22Rv1 (cell line): ENCODE measurements at regions not wholly inside any gene's neighbourhood (a gene's known extent, or its start where the extent isn't known, plus 50 kb on each side); places are given as distances from the start of the nearest gene placed in this dataset.

Source experiments
- H3K27ac ChIP-seq: fragments of 450-650 bp; 2 replicates; pipeline ENCODE4 v1.5.1; 2017
- CTCF ChIP-seq: fragments of 450-650 bp; IDR thresholded peaks from 2 replicates; pipeline ENCODE4 v1.5.1; 2017; ENCODE audit warnings: mild to moderate bottlenecking
- ZFX ChIP-seq: fragments of 450-650 bp; IDR thresholded peaks from 2 replicates; pipeline ENCODE4 v1.6.1; 2017; ENCODE audit warnings: antibody characterized with exemption, borderline replicate concordance

DNA sequence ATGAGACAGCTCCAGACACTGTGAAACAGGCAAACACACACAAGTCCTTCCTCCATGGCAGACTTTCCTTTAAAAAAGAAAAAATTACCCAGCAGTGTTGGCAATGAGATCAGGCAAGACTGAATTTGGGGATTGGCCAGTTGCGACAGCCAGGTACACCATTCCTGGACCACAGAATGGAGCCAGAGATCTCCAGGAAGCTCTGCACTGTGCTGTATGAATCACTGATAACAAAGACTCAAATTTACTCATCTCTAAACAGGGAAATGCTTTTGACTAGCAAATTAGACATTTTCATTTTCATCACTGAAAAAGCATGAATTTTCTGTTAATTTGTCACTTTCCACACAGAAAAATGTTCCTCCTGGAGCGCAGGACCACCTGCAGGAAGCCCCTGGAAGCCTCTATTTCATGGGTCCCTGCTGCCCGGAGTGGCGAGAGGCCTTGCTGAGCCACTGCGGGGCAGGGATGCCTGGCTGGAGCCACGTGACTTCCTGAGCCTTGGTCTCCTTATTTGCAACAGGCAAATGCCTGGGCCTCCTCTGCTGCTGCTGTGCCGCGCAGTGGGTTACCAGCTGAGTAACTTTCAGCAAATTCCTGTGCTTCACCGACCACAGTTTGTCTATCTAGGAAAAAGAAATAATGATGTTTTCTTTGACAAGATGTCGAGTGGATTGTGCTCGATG lies 185.9 kb upstream of the ZNF618 start:
- H3K27ac ChIP-seq = no peak overlapping the region
- TF ChIP-seq ZFX = no peak
- no peak for TF ChIP-seq CTCF

GRCh38 chr9:113692256-113692655 lies 183.9 kb upstream of the ZNF618 start:
- no peak overlapping the region for H3K27ac ChIP-seq
- TF ChIP-seq ZFX = no peak

- TF ChIP-seq ZFX (no peak), CTCF (no peak)
These were observed 181.2 kb upstream of the ZNF618 start for GRCh38 chr9:113694912-113695311.

GRCh38 chr9:113695440-113695851 lies 180.7 kb upstream of the ZNF618 start:
- H3K27ac ChIP-seq = no peak overlapping the region
- TF ChIP-seq CTCF (no peak), ZFX (no peak)

More at GRCh38 chr9:113694912-113695311, 181.2 kb upstream of the ZNF618 start:
- no peak overlapping the region for H3K27ac ChIP-seq

GRCh38 chr9:113695901-113696300 lies 180.2 kb upstream of the ZNF618 start:
- H3K27ac ChIP-seq = no peak overlapping the region
- TF ChIP-seq ZFX (no peak), CTCF (no peak)

DNA sequence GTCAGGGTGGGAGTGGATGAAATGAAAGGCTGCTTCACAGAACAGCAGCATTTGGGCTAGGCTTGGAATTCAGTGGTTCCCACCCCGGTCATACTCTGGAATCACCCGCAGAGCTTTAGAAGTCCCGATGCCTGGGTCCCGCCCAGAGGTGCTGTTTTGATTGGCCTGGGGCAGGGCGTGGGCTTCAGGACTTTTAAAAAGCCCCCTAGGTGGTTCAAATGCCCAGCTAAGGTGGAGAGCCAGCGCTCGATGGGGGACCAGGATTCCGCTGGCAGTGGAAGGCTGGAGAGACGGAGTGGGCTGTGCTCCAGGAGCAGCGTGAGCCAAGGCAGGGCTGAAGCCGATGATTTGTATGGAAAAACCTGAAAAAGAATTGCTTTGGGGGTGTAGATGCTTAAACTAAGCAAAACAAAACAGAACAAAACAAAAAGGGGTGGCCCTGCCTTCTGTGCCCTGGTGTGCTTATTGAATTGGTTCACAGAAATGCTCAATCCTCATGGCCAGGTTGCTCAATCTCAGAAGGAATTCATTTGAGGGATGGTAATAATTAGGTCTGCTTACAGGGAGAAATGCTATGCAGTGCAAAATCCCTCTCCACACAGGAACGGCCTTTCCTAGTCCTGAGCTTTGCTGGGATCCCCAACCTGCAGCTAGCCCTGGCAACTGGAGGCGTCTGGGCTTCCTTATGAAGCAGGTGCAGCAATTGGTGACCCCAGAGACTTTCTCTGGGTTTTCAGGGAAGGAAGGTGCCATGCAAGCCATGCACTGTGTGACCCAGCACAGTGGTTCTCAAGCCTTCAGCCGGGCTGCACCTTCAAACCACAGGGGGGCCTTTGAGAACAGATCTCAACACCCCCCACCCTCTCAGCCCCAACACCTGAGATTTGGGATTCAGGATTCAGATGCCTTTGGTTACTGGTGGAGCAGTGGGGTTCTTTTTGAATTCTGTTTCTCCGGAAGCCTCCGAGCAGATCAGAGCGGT lies 174.0 kb upstream of the ZNF618 start:
- TF ChIP-seq ZFX (no peak), CTCF (no peak)
- no peak overlapping the region for H3K27ac ChIP-seq

- TF ChIP-seq ZFX = no peak
- TF ChIP-seq CTCF = no peak
- H3K27ac ChIP-seq = no peak overlapping the region
These were observed 170.7 kb upstream of the ZNF618 start for GRCh38 chr9:113705306-113705927.
